HG03469 (cell line): ENCODE measurements at regions not wholly inside any gene's neighbourhood (a gene's known extent, or its start where the extent isn't known, plus 50 kb on each side); places are given as distances from the start of the nearest gene placed in this dataset.

Experiments
- ATAC-seq: cut with Tn5 transposase; IDR thresholded peaks from one replicate; pipeline ENCODE4 v1.9.1; 2021; ENCODE audit warnings: mild to moderate bottlenecking, moderate library complexity, moderate number of reproducible peaks; ENCODE audit not compliant: unreplicated experiment

DNA sequence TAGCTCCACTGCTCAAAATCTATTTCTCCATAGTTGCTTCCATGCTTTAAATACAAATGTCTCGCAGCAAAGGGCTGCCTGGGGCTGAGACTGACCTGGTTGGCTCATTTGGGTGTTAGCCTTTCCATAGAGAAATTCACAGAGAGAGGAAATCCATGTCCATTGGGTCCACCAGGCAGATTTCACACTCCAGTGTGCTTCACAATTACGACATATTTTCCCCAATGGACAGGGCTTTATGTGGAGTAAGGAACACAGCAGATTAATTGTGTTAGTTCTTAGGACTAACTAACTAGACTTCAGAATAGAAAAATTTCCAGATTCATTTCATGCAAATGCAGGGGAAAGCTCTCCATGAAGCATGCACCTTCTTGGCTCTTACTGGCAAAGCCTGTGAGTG, 180.7 kb downstream of the FBXO15 start:
- ATAC-seq, result no peak

DNA sequence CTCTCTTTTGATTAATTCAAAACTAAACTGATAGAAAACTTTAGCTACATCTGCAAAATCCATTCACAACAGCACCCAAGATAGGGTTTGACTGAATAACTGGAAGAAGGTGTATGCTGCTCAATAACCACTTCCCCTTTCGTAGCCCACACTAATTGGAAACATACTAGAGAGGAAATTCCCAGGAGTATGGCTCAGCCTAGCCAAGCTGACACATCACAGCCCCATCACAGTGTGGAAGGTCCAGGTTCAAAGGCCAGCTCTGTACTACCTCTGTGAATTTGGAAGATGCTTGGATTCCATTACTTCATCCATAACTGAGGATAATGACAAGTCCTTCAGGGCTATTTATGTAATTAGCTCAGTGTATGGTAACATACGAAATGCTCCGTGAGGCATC, 185.4 kb downstream of the FBXO15 start:
- no peak for ATAC-seq

DNA sequence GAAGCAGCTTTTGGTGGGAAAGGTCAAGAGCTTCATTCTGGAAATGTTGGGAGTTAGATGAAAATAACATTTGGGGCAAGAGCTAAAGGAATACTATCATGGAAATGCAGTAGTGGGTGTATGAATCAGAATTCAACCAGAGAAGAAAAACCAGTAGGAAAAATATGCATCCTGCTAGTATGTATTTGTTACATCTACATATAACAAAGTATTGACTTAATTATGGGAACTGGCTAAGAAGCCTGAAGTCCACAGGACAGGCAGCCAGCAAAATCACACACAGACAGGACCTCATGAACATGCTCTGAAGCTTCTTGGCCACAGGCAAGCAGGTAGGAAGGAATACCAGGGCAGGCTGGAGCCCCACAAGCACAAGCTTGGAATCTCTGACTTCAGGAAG, 185.8 kb downstream of the FBXO15 start:
- ATAC-seq, result no peak

DNA sequence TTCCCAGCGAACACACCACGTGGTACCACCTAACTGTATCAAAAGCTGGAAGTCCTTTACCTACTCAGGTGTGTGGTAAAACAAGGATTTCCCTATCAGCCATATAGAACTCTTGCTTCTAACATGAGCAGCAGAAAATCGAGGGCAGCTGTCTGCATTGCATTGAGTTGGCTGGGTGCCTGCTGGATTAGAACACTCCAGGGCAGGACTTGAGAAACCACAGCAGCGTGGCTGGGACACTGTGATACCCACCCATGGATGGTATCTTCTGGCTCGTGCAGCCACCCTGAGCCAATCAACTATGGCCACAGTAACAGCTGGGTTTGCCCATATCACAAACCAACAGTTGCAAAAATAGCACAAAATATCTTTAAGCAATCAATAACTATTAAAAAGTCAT, 188.3 kb downstream of the FBXO15 start:
- ATAC-seq, result no peak

DNA sequence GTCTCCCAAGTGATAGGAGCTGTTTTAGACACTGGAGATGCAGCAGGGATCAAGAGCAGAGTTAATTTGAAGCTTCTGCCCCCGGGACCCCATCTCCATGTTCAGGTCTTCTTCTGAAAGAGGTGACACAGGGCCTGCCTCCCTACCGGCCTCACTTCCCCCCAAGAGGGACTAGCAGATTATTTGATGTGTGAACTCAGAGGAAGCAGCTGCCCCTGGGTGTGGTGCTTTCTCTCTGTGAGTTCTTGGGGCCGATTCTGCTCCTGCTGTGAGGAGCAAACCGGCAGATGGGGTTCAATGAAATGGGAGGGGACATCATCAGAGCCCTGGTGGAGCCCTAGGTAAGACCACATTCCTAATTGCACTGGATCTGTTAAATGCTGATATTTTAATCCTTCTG, 193.4 kb downstream of the FBXO15 start:
- no peak for ATAC-seq

DNA sequence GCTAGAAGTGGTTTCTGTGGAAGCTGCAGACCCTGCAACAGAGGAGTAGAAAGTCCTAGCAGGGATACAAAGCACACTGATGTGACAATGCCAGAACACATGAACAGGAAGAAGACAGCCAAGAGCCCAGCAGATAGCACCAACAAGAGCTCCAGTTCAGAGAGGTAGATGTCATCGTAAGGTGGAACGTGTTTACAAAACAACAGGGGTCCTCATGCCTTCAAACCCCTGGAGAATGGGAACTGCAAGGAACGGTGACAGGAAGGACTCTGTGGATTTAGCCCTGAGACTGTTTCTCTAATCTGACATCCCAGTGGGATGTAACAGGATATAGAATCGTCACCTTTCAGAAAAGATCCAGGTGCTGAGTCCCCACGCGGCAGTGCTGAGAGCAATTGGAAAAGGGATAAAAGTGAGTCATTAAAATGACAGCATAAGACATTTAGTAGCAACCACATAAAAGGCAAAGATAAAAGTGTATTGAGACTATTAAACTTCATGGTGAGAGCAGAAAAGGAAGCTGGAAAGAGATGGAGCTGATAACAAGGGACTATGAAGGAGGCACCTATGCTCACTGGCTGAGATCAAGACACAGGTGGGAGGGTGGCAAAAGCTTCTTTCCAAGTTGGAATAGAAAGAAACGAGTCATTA, 195.2 kb downstream of the FBXO15 start:
- ATAC-seq, result no peak

DNA sequence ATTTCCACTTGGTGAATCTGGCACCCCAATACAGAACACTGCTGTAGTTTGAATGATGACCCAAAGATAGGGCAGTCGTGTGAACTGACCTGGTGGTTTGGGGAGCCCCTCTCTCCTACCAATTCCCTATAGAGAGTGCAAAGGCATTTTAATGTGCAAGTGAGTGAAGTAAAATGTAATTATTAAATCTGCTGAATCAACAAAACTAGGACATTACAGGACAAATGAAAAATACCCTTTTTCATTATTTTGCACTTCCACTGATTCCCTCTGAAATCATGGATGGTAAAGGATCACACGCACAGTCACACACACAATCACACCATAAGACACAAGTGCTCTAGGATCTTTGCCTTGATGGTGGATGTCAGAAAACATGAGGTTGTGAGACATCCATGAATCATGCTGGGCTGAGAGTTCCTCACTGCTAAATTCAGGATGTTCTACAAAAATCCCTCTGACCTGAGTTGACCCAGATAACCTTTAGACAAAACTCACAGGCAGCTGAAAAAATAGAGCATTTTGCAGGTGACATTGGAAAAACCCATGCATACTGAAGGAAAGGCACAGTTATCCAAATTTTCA, 197.4 kb downstream of the FBXO15 start:
- ATAC-seq, result no peak

DNA sequence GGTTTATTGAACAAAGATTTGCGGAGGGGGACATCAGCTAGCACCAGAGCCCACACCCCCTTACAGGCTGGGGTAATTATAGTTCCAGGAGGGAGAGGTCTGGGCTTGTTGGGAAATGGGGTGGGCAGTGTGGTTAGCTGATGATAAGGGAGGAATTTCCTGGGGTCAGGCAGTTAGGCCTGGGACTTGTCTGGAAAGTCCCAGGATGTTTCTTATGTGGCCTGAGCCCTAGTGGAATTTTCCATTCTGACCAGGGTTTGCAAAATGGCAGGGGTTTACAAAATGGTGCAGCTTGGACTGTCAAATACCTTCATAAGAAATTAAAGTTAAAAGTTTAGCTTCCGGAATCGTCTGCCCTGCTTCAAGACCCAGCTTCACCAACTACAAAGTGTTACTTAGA, 199.1 kb downstream of the FBXO15 start:
- ATAC-seq, result no peak

DNA sequence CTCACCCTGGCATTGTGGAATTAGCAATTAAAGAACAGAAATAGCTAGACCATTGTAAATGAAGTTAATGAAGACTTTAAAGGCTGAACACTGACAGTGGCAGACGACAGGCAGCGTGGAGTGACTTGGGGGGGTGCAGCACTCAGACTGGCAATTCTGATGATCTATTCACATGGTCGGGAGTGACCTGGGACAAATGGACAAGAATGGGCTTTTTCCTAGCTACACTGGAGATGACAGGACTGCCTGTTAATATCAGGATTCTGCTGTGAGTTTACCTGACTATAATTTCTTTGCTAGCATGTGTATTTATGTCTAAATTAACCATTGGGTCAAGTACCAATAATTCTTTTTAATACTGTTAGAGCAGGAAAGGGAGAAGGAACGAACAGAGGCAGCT, 199.6 kb downstream of the FBXO15 start:
- no peak for ATAC-seq

DNA sequence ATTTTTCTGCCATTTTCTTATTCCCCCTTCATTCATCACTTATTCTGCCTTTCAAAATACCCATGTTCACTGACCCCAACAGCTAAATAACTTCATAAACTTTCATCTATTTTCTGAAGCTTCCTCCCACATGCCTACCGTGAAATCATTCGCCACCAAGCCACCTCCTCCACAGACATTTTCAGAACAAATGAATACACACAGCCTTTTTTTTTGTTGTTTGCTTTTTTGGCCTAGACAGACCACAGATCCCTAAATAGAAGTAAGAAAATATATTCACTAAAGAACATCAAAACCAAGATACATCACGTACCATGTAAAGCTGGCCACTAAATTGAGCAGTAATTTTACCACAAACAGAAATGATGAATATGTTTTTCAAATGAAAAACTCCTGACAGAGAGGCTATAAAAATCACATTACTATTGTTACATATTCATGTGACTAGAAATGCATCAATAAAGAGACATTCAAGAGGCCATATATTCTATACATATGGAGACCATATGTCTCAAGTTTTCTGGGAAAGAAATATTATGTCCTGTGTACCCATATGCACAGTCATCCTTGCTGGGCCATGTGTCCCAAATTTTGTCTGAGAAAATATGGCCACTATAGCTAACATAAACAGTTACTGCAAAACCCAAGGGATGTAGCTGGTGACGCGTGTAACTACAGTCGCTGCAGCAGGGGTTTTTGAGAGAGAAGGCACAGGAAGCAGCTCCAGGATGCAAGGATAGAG, 200.3 kb downstream of the FBXO15 start:
- no peak for ATAC-seq

DNA sequence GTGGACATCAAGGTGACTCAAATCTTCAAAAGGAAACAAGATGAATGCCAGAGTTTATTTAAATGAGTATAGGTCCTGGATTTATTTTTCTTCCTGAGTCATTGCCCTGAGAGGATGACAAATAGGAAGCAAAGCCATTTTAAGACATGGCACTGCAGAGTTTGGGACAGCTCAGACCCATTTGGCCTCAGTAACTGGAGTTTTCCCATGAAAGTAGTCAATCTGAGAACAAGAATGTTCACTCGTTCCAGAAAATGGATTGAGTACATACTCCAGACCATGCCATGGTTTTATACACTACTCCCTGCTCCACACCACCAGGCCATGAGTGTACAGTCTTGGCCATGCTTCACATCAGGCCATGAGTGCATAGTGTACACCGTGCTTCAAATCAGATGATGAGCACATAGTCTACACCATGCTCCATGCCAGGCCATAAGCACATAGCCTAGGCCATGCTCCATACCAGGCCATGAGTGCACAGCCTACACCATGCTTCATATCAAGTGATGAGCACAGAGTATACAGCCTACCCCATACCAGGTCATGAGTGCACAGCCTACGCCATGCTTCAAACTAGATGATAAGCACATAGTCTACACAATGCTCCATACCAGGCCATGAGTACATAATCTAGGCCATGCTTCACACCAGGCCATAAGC, 202.4 kb downstream of the FBXO15 start:
- ATAC-seq, result no peak

DNA sequence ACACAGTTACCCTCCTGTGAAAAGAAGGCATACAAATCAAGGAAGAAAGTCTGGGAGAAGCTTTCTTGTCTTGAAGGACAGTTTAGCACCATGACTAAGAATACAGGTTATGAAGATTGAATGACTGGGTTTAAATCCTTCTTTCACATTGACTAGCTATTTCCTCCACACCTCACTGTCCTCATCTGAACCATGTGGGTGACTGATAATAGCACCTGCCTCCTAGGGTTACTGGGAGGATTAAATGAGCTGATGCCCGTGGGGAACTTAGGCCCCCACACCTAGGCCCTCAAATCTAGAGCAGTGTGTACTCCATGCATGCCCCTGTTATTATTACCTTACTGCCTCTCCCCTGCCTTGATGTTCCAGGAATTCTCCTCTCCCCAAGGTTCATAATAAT, 202.9 kb downstream of the FBXO15 start:
- ATAC-seq, result no peak

DNA sequence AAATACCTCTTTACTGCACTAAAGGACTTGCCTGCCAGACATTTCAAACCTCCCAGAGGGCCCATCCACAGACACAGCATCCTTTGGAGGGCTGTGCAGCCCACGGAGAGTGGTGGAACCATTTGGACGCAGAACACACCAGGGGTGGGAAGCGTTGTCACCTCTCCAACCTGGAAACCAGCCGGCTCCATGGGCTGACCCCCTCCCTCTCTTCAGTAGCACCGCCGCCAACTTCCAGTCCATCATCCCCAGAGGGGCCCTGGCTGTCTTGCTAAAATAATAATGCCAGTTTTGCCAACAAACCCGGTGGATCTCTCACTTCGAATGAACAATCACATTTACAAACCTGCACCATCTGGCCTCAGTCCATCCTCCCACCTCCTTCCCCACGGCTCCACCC, 203.9 kb downstream of the FBXO15 start:
- ATAC-seq, result no peak

DNA sequence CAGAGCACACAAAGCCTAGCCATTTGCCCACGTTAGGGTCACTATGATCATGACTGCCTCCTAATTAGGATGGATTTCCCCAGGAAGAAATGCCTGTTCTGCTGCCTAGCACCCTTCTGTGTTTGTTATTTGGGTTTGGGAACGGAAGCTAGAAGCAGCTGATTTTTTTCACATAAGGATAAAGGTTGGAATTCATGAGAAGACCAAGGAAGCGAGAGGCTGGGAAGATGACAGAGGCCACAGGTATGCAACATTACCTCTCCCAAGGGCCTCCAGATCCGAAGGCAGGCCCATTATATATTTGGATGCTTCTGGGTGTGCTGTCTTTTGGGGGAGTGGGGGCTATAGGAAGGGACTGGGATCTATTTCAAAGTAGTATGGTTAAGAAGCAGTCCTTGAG, 204.7 kb downstream of the FBXO15 start:
- no peak for ATAC-seq

DNA sequence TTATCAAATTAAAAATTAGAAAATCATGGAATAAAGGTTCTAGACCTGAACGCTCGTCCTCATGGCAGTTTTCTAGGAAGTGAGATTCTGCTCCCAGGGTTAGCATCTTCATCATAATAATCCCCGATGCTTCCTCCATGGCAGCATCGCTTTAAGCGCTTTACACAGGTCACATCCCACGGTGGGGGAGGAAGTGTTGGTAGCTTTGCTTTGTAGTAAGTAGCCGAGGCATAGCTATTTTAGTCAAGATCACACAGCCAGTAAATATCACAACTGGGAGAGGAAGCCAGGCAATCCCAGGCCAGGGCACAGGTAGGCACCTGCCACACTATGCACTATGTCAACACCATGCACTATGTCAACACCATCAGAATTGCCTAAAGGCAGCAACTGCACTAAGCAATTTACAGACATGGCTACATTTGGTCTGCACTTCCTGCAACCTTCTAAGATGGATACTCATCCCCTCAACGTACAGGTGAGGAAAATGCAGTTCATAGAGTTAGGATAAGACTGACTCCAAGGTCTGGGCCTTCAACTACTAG, 205.5 kb downstream of the FBXO15 start:
- no peak for ATAC-seq

DNA sequence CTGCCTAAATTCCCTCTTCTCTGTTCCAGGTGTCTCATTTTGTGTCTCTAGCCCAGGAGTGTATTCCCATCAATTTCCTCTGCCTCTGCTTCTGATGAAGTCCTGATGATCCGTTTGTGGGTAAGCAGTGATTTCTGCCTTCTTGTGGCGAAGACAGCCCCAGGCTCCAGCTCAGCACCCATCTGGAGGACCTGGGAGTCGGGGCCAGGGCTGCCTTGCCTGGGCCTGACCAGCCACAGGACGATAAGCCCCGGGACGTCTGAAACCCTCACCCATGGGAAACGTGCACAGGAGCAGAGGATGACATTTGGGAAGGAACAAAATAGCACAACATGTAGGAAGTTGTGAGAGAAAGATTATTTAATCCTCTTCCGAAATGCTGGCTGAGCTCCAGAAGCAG, 206.9 kb downstream of the FBXO15 start:
- no peak for ATAC-seq

DNA sequence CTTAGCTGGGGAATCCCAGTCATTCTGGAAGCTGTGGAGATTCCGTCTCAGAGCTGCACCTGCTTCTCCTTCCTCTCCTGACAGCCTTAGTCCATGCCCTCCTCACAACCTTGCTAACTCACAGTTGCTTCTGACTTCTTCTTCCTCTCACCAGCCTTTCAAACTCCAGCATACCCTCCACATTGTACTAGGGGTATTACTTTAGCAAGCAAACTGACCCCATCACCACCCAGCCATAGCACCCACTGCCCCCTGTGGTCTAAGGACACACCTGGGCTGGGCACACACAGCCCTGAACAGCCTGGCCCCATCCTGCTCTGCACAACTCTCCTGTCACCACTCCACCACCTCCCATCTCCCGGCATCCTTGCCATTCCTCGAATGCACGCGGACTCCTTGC, 208.2 kb downstream of the FBXO15 start:
- no peak for ATAC-seq

DNA sequence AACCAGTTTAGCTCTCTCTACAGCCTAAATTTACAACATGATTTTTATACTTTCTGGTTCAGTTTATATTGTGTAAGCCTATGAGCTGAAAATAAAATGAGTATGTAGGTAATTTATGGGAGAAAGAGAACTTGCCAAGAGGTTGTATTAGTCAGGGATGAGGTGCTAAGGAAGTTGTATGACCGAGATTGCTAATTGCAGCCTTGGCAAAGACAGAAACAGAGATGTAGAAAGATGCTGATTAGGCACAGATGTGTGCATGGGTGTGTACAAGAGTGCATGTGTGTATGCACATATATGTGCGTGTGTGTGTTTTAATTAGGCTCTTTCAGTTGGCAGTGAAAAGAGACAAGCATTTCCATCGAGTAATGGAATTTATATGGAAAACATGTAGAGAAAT, 213.9 kb downstream of the FBXO15 start:
- no peak for ATAC-seq

DNA sequence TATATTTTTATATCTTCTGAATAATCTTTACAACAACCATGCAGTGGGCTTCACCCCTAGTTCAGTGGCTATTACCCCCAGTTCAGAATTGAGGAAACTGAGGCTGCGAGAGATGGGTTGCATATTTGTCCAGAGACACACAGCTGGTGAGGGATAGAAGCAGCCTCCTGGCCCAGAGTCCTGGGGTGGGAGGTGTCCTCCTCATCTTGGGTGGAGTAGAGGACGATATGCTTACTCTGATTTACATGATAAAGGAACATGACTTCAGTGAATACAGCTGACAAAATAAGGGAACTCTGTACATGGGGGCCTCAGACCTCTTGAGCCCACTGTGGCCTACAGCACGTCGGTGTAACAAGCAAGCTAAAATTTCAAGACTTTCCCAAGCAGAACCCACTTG, 214.7 kb downstream of the FBXO15 start:
- no peak for ATAC-seq

DNA sequence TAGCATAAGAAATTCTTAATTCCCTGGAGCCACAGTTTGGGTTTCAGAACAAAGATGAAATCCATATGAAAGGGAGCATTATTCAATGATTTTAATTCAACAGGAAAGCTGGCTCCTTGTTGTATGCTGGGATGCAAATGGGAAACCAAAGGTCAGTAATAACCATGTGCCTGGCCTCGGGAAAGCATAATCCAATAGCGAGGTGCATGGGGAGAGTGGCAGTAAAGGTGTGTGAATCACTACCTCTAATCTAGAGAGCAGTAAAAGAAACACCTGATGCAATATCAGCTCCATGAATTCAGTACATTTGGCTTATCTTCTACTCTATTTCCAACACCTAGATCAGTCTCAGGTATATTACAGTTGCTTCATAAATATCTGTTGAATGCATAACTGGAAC, 220.1 kb downstream of the FBXO15 start:
- ATAC-seq, result no peak

DNA sequence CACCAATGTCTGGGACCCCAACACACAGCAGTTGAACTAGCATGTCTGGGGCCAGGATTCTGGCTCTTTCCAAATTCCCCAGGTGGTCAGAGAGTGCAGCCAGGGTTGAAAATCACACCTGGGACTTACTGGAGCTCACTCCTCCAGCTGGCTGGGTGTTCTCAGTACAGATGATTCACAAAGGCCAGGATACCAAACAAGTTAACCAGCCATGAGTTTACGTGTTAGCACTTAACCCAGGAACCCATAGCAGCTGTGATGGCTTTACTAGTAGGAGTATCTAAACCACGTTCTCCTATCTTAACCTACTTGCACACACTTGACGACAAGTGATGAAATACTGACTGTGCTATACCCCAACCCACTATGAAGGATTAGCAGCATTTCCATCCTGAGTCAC, 222.8 kb downstream of the FBXO15 start:
- ATAC-seq, result no peak

DNA sequence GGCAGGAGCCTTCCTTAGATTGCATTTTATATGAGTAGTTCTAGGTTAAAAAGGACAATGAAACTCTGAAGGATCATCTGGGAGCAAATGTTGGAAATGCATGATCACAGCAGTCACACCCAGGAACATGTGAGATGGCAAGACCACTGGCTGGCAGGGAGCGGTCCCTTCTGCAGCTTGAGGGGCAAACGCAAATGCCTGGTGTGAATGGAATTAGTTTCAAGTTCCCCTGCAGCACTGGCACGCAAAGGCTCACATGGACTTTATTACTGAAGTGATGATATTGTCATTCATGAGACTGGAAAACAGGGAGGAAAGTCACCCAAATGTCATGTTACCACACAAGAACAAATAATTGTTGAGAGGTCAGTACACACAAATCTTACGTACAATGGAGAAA, 223.3 kb downstream of the FBXO15 start:
- ATAC-seq, result no peak
